ENCODE measurements at regions not wholly inside any gene's neighbourhood (a gene's known extent, or its start where the extent isn't known, plus 50 kb on each side); places are given as distances from the start of the nearest gene placed in this dataset.

DNA sequence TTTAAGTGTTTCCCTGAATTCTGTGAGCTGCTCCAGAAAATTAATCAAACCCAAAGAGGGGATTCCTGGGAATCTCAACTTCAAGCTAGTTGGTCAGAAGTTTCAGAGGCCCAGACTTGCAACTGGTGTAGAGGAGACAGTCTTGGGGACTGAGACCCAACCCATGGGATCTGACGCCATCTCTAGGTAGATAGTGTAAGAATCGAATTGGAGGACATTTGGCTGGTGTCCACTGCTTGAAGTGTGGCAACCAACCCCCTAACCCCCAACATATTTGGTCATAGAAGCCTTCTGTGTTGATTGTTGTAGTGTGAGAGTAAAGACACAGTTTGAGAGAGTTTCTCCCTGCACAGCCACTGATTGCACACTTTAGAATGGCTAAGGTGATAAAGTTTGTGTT lies 103.5 kb upstream of the CARMIL1 start:
- POLR2A ChIA-PET, result no interaction called here
- no peak overlapping the region for H3K4me3 Mint-ChIP-seq
- no peaks in the 10 kb centered on the region for H3K36me3 Mint-ChIP-seq
- no peaks in the 10 kb centered on the region for H3K4me1 Mint-ChIP-seq
- CTCF ChIA-PET, result interaction anchor here (0.9 kb wide), 1 partner anchor 114 kb away, joined by 3 read pairs; no protein-coding TSS in a partner anchor
- no peak for DNase-seq (ENCODE audit: low spot score)
- H3K27me3 Mint-ChIP-seq (ENCODE audit: low read depth), result no peaks in the 10 kb centered on the region
- no peak overlapping the region for H3K27ac Mint-ChIP-seq
- no peaks in the 10 kb centered on the region for H3K9me3 Mint-ChIP-seq
- TF ChIP-seq TCF7 (CRISPR knock-in tag; IDR thresholded peaks at IDR 0.05; ENCODE audit: low read depth) (no peak), ZNF138 (CRISPR knock-in tag; conservative IDR thresholded peaks at IDR 0.05) (no peak)
- TF ChIP-seq, protein P1, sequence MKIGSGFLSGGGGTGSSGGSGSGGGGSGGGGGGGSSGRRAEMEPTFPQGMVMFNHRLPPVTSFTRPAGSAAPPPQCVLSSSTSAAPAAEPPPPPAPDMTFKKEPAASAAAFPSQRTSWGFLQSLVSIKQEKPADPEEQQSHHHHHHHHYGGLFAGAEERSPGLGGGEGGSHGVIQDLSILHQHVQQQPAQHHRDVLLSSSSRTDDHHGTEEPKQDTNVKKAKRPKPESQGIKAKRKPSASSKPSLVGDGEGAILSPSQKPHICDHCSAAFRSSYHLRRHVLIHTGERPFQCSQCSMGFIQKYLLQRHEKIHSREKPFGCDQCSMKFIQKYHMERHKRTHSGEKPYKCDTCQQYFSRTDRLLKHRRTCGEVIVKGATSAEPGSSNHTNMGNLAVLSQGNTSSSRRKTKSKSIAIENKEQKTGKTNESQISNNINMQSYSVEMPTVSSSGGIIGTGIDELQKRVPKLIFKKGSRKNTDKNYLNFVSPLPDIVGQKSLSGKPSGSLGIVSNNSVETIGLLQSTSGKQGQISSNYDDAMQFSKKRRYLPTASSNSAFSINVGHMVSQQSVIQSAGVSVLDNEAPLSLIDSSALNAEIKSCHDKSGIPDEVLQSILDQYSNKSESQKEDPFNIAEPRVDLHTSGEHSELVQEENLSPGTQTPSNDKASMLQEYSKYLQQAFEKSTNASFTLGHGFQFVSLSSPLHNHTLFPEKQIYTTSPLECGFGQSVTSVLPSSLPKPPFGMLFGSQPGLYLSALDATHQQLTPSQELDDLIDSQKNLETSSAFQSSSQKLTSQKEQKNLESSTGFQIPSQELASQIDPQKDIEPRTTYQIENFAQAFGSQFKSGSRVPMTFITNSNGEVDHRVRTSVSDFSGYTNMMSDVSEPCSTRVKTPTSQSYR (CRISPR knock-in tag; IDR thresholded peaks at IDR 0.05), result no peak
- TF ChIP-seq, protein P2, sequence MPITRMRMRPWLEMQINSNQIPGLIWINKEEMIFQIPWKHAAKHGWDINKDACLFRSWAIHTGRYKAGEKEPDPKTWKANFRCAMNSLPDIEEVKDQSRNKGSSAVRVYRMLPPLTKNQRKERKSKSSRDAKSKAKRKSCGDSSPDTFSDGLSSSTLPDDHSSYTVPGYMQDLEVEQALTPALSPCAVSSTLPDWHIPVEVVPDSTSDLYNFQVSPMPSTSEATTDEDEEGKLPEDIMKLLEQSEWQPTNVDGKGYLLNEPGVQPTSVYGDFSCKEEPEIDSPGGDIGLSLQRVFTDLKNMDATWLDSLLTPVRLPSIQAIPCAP (CRISPR knock-in tag; IDR thresholded peaks at IDR 0.05), result no peak
- TF ChIP-seq, protein P3, sequence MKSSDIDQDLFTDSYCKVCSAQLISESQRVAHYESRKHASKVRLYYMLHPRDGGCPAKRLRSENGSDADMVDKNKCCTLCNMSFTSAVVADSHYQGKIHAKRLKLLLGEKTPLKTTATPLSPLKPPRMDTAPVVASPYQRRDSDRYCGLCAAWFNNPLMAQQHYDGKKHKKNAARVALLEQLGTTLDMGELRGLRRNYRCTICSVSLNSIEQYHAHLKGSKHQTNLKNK (CRISPR knock-in tag; IDR thresholded peaks at IDR 0.05), result no peak
- peak; percentile 74 for ATAC-seq

- ATAC-seq, result no peak
- Mint-ChIP-seq H3K36me3 (no peaks in the 10 kb centered on the region), H3K4me3 (no peak overlapping the region), H3K27ac (no peak overlapping the region), H3K4me1 (no peaks in the 10 kb centered on the region), H3K9me3 (no peaks in the 10 kb centered on the region), H3K27me3 (ENCODE audit: low read depth) (no peaks in the 10 kb centered on the region)
- POLR2A ChIA-PET, result no interaction called here
- no peak for DNase-seq (ENCODE audit: low spot score)
- CTCF ChIA-PET, result interaction anchor here (0.9 kb wide), 1 partner anchor 114 kb away, joined by 3 read pairs; no protein-coding TSS in a partner anchor
- TF ChIP-seq JUN (CRISPR knock-in tag; IDR thresholded peaks at IDR 0.05) (no peak), NR3C1 (CRISPR knock-in tag; conservative IDR thresholded peaks at IDR 0.05; ENCODE audit: low read depth) (no peak), PREB (CRISPR knock-in tag; IDR thresholded peaks at IDR 0.05; ENCODE audit: borderline replicate concordance) (no peak), MXD4 (CRISPR knock-in tag; IDR thresholded peaks at IDR 0.05; ENCODE audit: borderline replicate concordance) (no peak), MYBL2 (CRISPR knock-in tag; IDR thresholded peaks at IDR 0.05) (no peak), ZNF532 (CRISPR knock-in tag; IDR thresholded peaks at IDR 0.05; ENCODE audit: borderline replicate concordance) (no peak), SMAD3 (CRISPR knock-in tag; IDR thresholded peaks at IDR 0.05; ENCODE audit: borderline replicate concordance) (no peak), CDX4 (CRISPR knock-in tag; IDR thresholded peaks at IDR 0.05; ENCODE audit: borderline replicate concordance) (no peak), ZNF416 (CRISPR knock-in tag; IDR thresholded peaks at IDR 0.05) (no peak), GABPB1 (CRISPR knock-in tag; IDR thresholded peaks at IDR 0.05) (no peak), SOX15 (CRISPR knock-in tag; IDR thresholded peaks at IDR 0.05) (no peak), TEAD4 (CRISPR knock-in tag; IDR thresholded peaks at IDR 0.05) (no peak), RORB (CRISPR knock-in tag; IDR thresholded peaks at IDR 0.05) (no peak)
- TF ChIP-seq, protein P1 (CRISPR knock-in tag; IDR thresholded peaks at IDR 0.05), result no peak
- TF ChIP-seq, protein P2 (CRISPR knock-in tag; IDR thresholded peaks at IDR 0.05), result no peak
- TF ChIP-seq, protein P4, sequence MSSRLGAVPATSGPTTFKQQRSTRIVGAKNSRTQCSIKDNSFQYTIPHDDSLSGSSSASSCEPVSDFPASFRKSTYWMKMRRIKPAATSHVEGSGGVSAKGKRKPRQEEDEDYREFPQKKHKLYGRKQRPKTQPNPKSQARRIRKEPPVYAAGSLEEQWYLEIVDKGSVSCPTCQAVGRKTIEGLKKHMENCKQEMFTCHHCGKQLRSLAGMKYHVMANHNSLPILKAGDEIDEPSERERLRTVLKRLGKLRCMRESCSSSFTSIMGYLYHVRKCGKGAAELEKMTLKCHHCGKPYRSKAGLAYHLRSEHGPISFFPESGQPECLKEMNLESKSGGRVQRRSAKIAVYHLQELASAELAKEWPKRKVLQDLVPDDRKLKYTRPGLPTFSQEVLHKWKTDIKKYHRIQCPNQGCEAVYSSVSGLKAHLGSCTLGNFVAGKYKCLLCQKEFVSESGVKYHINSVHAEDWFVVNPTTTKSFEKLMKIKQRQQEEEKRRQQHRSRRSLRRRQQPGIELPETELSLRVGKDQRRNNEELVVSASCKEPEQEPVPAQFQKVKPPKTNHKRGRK (CRISPR knock-in tag; IDR thresholded peaks at IDR 0.05; ENCODE audit: borderline replicate concordance), result no peak
These were observed 102.7 kb upstream of the CARMIL1 start for GRCh38 chr6:25176466-25176865.

All from WTC11 (cell line).